GM10266 (cell line): ENCODE measurements at regions not wholly inside any gene's neighbourhood (a gene's known extent, or its start where the extent isn't known, plus 50 kb on each side); places are given as distances from the start of the nearest gene placed in this dataset.
"Not testable (repeated sequence)": the region's sequence is repeated elsewhere in the genome, so short reads cannot be mapped to it uniquely, and the experiment has no call there.

Experiments used
- DNase-seq: peaks from one replicate; pipeline ENCODE4 v3.0.0; 2012; ENCODE audit errors: extremely low spot score
- TF ChIP-seq, protein P1 (sequence below): IDR thresholded peaks from 2 replicates; pipeline ENCODE4 v1.5.1; 2012; ENCODE audit warnings: mild to moderate bottlenecking, low read depth; ENCODE audit not compliant: control insufficient read depth, insufficient read depth; ENCODE audit errors: missing control alignments

DNA sequence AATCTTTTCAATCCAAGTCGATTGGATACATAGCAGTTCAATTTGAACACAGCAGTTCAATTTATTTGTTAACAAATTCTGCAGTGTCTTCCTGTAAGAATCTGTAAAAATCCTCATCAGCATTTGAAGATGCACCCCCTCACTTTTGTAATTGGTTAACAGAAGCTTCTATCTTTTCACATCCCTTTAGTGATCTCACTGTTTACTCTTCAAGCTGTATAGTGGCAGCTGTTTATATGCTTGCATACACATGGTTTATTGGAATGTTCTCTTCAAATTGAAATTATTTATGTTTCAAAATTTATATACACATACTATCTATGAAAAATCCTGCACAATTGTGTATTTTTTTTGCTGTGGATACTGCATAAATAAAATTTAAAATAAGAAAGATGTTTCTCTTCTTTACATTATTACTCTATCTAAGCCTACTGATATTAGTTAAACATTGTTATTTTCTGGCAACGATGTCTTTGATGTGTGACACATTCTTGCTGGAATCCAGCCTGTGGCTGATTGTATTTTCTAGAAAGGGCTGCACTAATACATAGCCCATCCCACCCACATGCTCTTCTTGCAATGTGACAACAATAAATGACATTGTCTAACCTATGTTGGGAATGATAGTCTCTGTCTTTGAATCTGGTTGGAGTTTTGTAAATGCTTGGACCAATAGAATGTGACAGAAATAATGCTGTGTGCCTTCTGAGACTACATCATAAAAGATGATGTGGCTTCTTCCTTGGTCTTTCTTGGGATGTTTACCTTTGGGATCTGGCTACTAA, 573.0 kb downstream of the CD109 start:
- no peak for DNase-seq
- TF ChIP-seq, protein P1, sequence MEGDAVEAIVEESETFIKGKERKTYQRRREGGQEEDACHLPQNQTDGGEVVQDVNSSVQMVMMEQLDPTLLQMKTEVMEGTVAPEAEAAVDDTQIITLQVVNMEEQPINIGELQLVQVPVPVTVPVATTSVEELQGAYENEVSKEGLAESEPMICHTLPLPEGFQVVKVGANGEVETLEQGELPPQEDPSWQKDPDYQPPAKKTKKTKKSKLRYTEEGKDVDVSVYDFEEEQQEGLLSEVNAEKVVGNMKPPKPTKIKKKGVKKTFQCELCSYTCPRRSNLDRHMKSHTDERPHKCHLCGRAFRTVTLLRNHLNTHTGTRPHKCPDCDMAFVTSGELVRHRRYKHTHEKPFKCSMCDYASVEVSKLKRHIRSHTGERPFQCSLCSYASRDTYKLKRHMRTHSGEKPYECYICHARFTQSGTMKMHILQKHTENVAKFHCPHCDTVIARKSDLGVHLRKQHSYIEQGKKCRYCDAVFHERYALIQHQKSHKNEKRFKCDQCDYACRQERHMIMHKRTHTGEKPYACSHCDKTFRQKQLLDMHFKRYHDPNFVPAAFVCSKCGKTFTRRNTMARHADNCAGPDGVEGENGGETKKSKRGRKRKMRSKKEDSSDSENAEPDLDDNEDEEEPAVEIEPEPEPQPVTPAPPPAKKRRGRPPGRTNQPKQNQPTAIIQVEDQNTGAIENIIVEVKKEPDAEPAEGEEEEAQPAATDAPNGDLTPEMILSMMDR, result no peak

DNA sequence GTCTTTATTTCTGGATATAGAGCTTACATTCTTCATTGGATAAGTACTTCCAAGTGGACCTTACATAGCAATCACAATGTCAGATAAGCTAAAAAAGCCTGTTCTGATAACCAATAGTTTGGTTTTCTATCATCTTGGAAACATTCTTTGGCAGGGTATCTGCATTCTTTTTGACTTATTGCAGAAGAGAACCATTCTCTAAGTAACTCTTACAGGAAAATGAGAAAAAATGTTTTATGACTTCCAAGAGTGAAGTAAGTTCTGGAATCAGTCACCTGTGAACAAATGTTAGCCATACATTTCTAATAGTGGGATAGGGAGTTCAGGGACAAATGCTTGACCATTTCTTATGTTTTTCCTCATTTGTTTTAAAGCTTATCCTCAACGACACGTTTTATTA, 564.0 kb downstream of the CD109 start:
- DNase-seq, result no peak
- TF ChIP-seq, protein P1, result no peak

DNA sequence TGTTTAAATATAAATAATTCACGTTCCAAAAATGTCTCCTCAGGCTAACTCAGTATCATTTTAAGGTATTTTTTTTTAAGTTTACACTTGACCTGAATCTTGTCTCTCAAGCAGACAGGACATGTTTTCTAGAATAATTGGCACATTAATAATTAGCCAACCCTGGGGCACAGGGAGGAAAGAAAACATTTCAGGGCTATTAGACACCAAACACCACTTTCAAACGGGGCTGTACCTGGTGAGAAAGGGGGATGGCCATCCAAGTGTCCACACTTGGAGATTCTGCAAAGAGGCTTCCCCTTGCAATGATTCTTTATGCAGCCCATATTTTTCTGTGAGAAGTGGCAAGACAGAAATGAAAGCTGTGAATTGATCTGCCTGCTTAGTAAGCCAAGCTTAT, 560.8 kb downstream of the CD109 start:
- DNase-seq, result no peak
- TF ChIP-seq, protein P1, result no peak

DNA sequence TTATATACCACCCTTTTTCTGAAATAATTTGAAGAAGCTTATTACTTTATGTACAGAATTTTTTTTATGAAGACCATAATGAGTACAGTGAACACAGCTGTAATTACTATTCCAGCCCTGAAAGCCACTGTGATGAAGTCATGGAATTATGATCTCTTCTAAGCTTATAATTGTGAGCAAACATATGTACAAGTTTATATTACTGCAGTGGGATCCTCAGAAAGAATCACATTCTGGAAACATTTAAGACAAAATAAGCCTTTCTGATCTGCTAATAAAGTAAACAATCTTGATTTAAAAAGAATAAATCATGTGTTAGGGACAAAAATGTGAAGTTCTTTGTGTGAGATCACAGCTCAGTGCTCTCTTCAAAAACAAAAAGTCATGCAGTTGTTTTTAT, 560.4 kb downstream of the CD109 start:
- TF ChIP-seq, protein P1, result no peak
- DNase-seq, result no peak

DNA sequence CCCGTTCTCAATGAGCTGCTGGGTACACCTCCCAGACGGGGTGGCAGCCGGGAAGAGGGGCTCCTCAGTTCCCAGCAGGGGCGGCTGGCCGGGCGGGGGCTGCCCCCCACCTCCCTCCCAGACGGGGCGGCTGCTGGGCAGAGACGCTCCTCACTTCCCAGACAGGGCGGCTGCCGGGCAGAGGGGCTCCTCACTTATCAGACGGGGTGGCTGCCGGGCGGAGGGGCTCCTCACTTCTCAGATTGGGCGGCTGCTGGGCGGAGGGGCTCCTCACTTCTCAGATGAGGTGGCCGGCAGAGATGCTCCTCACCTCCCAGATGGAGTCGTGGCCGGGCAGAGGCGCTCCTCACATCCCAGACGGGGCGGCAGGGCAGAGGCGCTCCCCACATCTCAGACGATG, 559.0 kb downstream of the CD109 start:
- DNase-seq, result not testable (repeated sequence)

DNA sequence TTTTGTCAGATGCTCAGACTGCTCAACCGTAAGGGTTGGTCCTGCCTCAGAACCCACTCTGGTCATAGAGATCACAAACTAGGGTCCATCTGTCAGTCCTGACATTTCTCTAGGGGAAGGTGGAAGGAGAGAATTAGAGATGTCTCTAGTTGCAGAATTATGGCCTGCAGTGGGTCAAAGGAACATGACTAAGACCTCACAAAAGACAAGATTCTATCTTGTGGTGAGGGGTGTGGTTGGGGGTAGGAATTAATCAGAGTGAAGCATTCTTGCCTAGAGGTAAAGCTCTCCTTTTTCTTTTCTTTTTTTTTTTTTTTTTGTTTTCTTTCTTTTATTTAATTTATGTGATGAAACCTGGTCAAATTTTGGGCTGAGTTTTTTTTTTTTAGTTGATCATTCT, 558.1 kb downstream of the CD109 start:
- not testable (repeated sequence) for DNase-seq

DNA sequence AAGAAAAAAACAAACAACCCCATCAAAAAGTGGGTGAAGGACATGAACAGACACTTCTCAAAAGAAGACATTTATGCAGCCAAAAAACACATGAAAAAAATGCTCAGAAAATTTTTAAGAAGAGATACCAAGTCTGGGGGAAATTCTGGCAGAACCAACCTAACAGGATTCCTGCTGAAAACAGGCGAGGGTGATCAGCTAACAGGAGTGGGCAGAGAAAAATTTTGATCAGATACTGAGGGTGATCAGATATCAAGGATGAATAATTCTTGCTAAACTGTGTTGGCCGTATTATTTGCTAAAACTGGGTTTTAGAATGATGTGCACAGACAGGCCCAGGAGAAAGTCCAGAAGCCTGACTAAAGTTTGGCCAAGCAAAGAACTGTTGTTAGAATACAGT, 557.3 kb downstream of the CD109 start:
- DNase-seq, result no peak

DNA sequence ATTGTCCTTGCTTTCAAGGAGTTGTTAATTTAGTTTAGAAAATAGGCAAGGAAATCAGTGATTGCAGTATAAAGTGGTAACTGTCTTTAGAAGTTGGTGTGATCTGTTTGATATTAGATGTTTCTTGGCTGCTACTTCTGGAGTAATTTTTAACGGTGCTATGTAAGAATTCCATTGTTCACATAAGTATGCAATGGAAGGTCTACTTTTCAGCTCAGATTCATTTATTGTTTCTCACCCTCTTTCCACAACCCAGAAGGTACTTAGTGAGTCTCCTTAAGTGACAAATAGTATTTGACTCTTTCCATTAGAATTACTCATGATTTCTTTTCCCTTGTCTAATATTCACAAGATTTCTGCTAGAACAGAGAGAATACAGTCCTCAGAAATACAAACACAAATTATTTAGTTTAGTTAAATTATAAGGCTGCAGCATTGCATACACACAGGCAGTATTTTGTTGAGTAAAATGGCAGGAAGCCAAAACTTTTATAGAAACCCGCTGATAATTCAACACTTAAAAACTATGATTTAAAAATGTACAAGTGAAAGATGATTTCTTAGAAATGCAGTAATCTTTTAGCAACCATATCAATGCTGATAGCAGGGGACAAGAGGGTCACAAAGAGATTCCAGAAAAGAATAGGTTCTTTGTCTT, 554.3 kb downstream of the CD109 start:
- TF ChIP-seq, protein P1, result no peak
- no peak for DNase-seq

More for the DNA sequence above, 557.3 kb downstream of the CD109 start:
- TF ChIP-seq, protein P1, result no peak
